ENCODE measurements at regions not wholly inside any gene's neighbourhood (a gene's known extent, or its start where the extent isn't known, plus 50 kb on each side); places are given as distances from the start of the nearest gene placed in this dataset.

- TF ChIP-seq, protein P1, sequence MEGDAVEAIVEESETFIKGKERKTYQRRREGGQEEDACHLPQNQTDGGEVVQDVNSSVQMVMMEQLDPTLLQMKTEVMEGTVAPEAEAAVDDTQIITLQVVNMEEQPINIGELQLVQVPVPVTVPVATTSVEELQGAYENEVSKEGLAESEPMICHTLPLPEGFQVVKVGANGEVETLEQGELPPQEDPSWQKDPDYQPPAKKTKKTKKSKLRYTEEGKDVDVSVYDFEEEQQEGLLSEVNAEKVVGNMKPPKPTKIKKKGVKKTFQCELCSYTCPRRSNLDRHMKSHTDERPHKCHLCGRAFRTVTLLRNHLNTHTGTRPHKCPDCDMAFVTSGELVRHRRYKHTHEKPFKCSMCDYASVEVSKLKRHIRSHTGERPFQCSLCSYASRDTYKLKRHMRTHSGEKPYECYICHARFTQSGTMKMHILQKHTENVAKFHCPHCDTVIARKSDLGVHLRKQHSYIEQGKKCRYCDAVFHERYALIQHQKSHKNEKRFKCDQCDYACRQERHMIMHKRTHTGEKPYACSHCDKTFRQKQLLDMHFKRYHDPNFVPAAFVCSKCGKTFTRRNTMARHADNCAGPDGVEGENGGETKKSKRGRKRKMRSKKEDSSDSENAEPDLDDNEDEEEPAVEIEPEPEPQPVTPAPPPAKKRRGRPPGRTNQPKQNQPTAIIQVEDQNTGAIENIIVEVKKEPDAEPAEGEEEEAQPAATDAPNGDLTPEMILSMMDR (conservative IDR thresholded peaks at IDR 0.05; ENCODE audit: low read depth, low read length): no peak
- TF ChIP-seq USF2 (IDR thresholded peaks at IDR 0.05; ENCODE audit: low read depth, low read length) (no peak), POLR2A (IDR thresholded peaks at IDR 0.05; ENCODE audit: low read depth, low read length) (no peak), CEBPB (IDR thresholded peaks at IDR 0.05; ENCODE audit: low read depth, low read length) (no peak), SMC3 (IDR thresholded peaks at IDR 0.05; ENCODE audit: low read depth, low read length) (no peak), CHD1 (IDR thresholded peaks at IDR 0.05; ENCODE audit: low read depth, low read length) (no peak)
These were observed 449.7 kb downstream of the TXNL1 start for GRCh38 chr18:56188529-56189275.

Data from IMR-90 (cell line).